Activated CD8-positive, alpha-beta T cell treated with anti-CD3 and anti-CD28 coated beads for 36 hours (primary cell): ENCODE measurements at regions not wholly inside any gene's neighbourhood (a gene's known extent, or its start where the extent isn't known, plus 50 kb on each side); places are given as distances from the start of the nearest gene placed in this dataset.

Source experiments
- ATAC-seq: fragments of 200-7000 bp; cut with Tn5 transposase; one replicate; pipeline ENCODE4 v1.10.0; 2021; ENCODE audit warnings: mild to moderate bottlenecking, moderate library complexity
- CTCF ChIA-PET: fragments of 350-600 bp; sonication (Branson Sonifier 250); formaldehyde crosslinking; loops from one replicate; lab custom pipeline; 2021; ENCODE audit warnings: antibody characterized with exemption; lab: Charles Lee
- POLR2A ChIA-PET: fragments of 350-600 bp; sonication (Branson Sonifier 250); formaldehyde crosslinking; loops from one replicate; lab custom pipeline; 2021; ENCODE audit warnings: antibody characterized with exemption; lab: Charles Lee
- DNase-seq: peaks from one replicate; pipeline ENCODE4 v3.0.0-alpha.2; 2020
- H3K27ac Mint-ChIP-seq: one replicate; pipeline ENCODE4 v1.8.0; 2021; ENCODE audit warnings: mild to moderate bottlenecking, mixed read lengths
- H3K27me3 Mint-ChIP-seq: one replicate; pipeline ENCODE4 v1.8.0; 2021; ENCODE audit warnings: mixed read lengths
- H3K36me3 Mint-ChIP-seq: one replicate; pipeline ENCODE4 v1.8.0; 2021; ENCODE audit warnings: low read depth, mixed read lengths
- H3K4me1 Mint-ChIP-seq: one replicate; pipeline ENCODE4 v1.8.0; 2021; ENCODE audit warnings: low read depth, mixed read lengths
- H3K4me3 Mint-ChIP-seq: one replicate; pipeline ENCODE4 v1.8.0; 2021; ENCODE audit warnings: mild to moderate bottlenecking, moderate library complexity, mixed read lengths
- H3K9me3 Mint-ChIP-seq: one replicate; pipeline ENCODE4 v1.8.0; 2021; ENCODE audit warnings: mixed read lengths
- CTCF ChIP-seq: fragments of 200-600 bp; IDR thresholded peaks from one replicate; pipeline ENCODE4 v1.8.0; 2022; ENCODE audit warnings: antibody characterized with exemption, mild to moderate bottlenecking
- intact Hi-C: fragments of 100-400 bp; cut with micrococcal nuclease; formaldehyde crosslinking; loops from one replicate; pipeline ENCODE4 v1.10.0; 2022

- intact Hi-C loops = no loop called here
- no peak overlapping the region for H3K4me3 Mint-ChIP-seq
- no peaks in the 10 kb centered on the region for H3K4me1 Mint-ChIP-seq
- H3K9me3 Mint-ChIP-seq = peaks cover 8% of the 10 kb centered on the region
- DNase-seq (no peak), ATAC-seq (no peak)
- ChIA-PET CTCF (no interaction called here), POLR2A (no interaction called here)
- H3K27me3 Mint-ChIP-seq = no peaks in the 10 kb centered on the region
- TF ChIP-seq CTCF = no peak
- H3K36me3 Mint-ChIP-seq = no peaks in the 10 kb centered on the region
- H3K27ac Mint-ChIP-seq = no peak overlapping the region
These were observed 812.7 kb upstream of the MIR17HG start for GRCh38 chr13:90534617-90535370.

GRCh38 chr13:90535421-90535820 lies 812.1 kb upstream of the MIR17HG start:
- Mint-ChIP-seq H3K4me3 (no peak overlapping the region), H3K9me3 (peaks cover 14% of the 10 kb centered on the region), H3K36me3 (no peaks in the 10 kb centered on the region), H3K27ac (no peak overlapping the region), H3K27me3 (no peaks in the 10 kb centered on the region), H3K4me1 (no peaks in the 10 kb centered on the region)
- intact Hi-C loops = no loop called here
- ChIA-PET POLR2A (no interaction called here), CTCF (no interaction called here)
- DNase-seq (no peak), ATAC-seq (no peak)
- no peak for TF ChIP-seq CTCF

GRCh38 chr13:90538063-90538462 lies 809.4 kb upstream of the MIR17HG start:
- intact Hi-C loops = no loop called here
- Mint-ChIP-seq H3K4me1 (no peaks in the 10 kb centered on the region), H3K4me3 (no peak overlapping the region), H3K27me3 (no peaks in the 10 kb centered on the region), H3K9me3 (peaks cover 15% of the 10 kb centered on the region), H3K36me3 (no peaks in the 10 kb centered on the region), H3K27ac (no peak overlapping the region)
- POLR2A ChIA-PET = no interaction called here
- CTCF ChIA-PET = no interaction called here
- no peak for TF ChIP-seq CTCF
- ATAC-seq (no peak), DNase-seq (no peak)

- no peaks in the 10 kb centered on the region for H3K4me1 Mint-ChIP-seq
- DNase-seq (no peak), ATAC-seq (no peak)
- intact Hi-C loops = no loop called here
- ChIA-PET CTCF (no interaction called here), POLR2A (no interaction called here)
- H3K36me3 Mint-ChIP-seq = no peaks in the 10 kb centered on the region
- H3K27me3 Mint-ChIP-seq = no peaks in the 10 kb centered on the region
- no peak overlapping the region for H3K4me3 Mint-ChIP-seq
- peaks cover 16% of the 10 kb centered on the region for H3K9me3 Mint-ChIP-seq
- no peak for TF ChIP-seq CTCF
- no peak overlapping the region for H3K27ac Mint-ChIP-seq
These were observed 806.1 kb upstream of the MIR17HG start for GRCh38 chr13:90541346-90541745.

GRCh38 chr13:90542959-90543505 lies 804.5 kb upstream of the MIR17HG start:
- no peak for DNase-seq
- no peak for ATAC-seq
- ChIA-PET POLR2A (no interaction called here), CTCF (no interaction called here)
- Mint-ChIP-seq H3K27ac (no peak overlapping the region), H3K4me3 (no peak overlapping the region), H3K36me3 (no peaks in the 10 kb centered on the region), H3K9me3 (peaks cover 22% of the 10 kb centered on the region), H3K4me1 (no peaks in the 10 kb centered on the region), H3K27me3 (no peaks in the 10 kb centered on the region)
- TF ChIP-seq CTCF = no peak
- intact Hi-C loops = no loop called here
